ENCODE measurements at regions not wholly inside any gene's neighbourhood (a gene's known extent, or its start where the extent isn't known, plus 50 kb on each side); places are given as distances from the start of the nearest gene placed in this dataset.
"Not testable (repeated sequence)": the region's sequence is repeated elsewhere in the genome, so short reads cannot be mapped to it uniquely, and the experiment has no call there.

GRCh38 chr14:28629328-28630004 is 137.1 kb upstream of the FOXG1 start:
- no peaks in the 10 kb centered on the region for H3K4me1 ChIP-seq
- WGBS, 2 donors (ENCODE audit: low coverage in 1 of 2), result 71 to 85% methylated on average over 3 to 4 of the region's 4 CpGs
- H3K27ac ChIP-seq, result no peak overlapping the region
- H3K9me3 ChIP-seq, result peaks cover 0 to 21% (median 0%) of the 10 kb centered on the region in 3 donors
- H3K36me3 ChIP-seq, result no peaks in the 10 kb centered on the region
- no peak for ATAC-seq
- TF ChIP-seq POLR2A (IDR thresholded peaks at IDR 0.05) (no peak), POLR2AphosphoS5 (IDR thresholded peaks at IDR 0.05) (no peak), EP300 (IDR thresholded peaks at IDR 0.05) (no peak), CTCF (IDR thresholded peaks at IDR 0.05) (no peak)
- H3K4me3 ChIP-seq, result no peak overlapping the region
- H3K27me3 ChIP-seq, result no peaks in the 10 kb centered on the region

- TF ChIP-seq POLR2A (IDR thresholded peaks at IDR 0.05) (no peak), EP300 (IDR thresholded peaks at IDR 0.05) (no peak), POLR2AphosphoS5 (IDR thresholded peaks at IDR 0.05) (no peak), CTCF (IDR thresholded peaks at IDR 0.05) (no peak)
- Histone ChIP-seq H3K27ac (no peak overlapping the region), H3K36me3 (no peaks in the 10 kb centered on the region), H3K9me3 (peaks cover 0 to 21% (median 0%) of the 10 kb centered on the region in 3 donors), H3K27me3 (no peaks in the 10 kb centered on the region), H3K4me1 (no peaks in the 10 kb centered on the region), H3K4me3 (no peak overlapping the region)
- no peak for ATAC-seq
- WGBS, 2 donors (ENCODE audit: low coverage in 1 of 2), result 96 to 100% methylated on average over 2 to 3 of the region's 3 CpGs
Observed at GRCh38 chr14:28630100-28630499, 136.5 kb upstream of the FOXG1 start.

- peaks cover 0 to 21% (median 0%) of the 10 kb centered on the region in 3 donors for H3K9me3 ChIP-seq
Observed at GRCh38 chr14:28635387-28635786, 131.2 kb upstream of the FOXG1 start.

GRCh38 chr14:28635816-28636215 is 130.8 kb upstream of the FOXG1 start:
- H3K4me3 ChIP-seq, H3K36me3 ChIP-seq, ATAC-seq, H3K27me3 ChIP-seq, H3K4me1 ChIP-seq, H3K27ac ChIP-seq: not testable (repeated sequence)
- H3K9me3 ChIP-seq, result peaks cover 0 to 22% (median 0%) of the 10 kb centered on the region in 3 donors
- WGBS, 2 donors (ENCODE audit: low coverage in 1 of 2), result 50 to 53% methylated on average over 2 of the region's 2 CpGs

More at GRCh38 chr14:28635387-28635786, 131.2 kb upstream of the FOXG1 start:
- no peaks in the 10 kb centered on the region for H3K27me3 ChIP-seq
- 2 to 3% methylated on average over 7 of the region's 7 CpGs for WGBS, 2 donors (ENCODE audit: low coverage in 1 of 2)
- no peak overlapping the region for H3K27ac ChIP-seq
- TF ChIP-seq POLR2AphosphoS5 (IDR thresholded peaks at IDR 0.05) (no peak), CTCF (IDR thresholded peaks at IDR 0.05) (peak in 3 of 4 experiments; percentile 8 to 32 (median 17)), EP300 (IDR thresholded peaks at IDR 0.05) (no peak), POLR2A (IDR thresholded peaks at IDR 0.05) (no peak)
- no peak overlapping the region for H3K4me3 ChIP-seq
- no peaks in the 10 kb centered on the region for H3K4me1 ChIP-seq
- no peaks in the 10 kb centered on the region for H3K36me3 ChIP-seq
- ATAC-seq, result no peak

- not testable (repeated sequence) for ATAC-seq
Observed at GRCh38 chr14:28641189-28641588, 125.4 kb upstream of the FOXG1 start.

GRCh38 chr14:28651148-28651547 is 115.4 kb upstream of the FOXG1 start:
- no peaks in the 10 kb centered on the region for H3K36me3 ChIP-seq
- TF ChIP-seq EP300 (IDR thresholded peaks at IDR 0.05) (no peak), CTCF (IDR thresholded peaks at IDR 0.05) (no peak), POLR2A (IDR thresholded peaks at IDR 0.05) (no peak), POLR2AphosphoS5 (IDR thresholded peaks at IDR 0.05) (no peak)
- no peak overlapping the region for H3K4me3 ChIP-seq
- no peak overlapping the region for H3K27ac ChIP-seq
- no peaks in the 10 kb centered on the region for H3K4me1 ChIP-seq
- ATAC-seq, result no peak
- WGBS, 2 donors (ENCODE audit: low coverage in 1 of 2), result 70 to 76% methylated on average over 5 of the region's 5 CpGs
- H3K9me3 ChIP-seq, result no peaks in the 10 kb centered on the region
- peaks cover 5% of the 10 kb centered on the region for H3K27me3 ChIP-seq

More at GRCh38 chr14:28641189-28641588, 125.4 kb upstream of the FOXG1 start:
- 90% methylated on average over 3 of the region's 6 CpGs; no CpG with 5 or more reads in 1 of the 2 donors for WGBS, 2 donors (ENCODE audit: low coverage in 1 of 2)
- not testable (repeated sequence) for H3K36me3 ChIP-seq, H3K27me3 ChIP-seq, H3K27ac ChIP-seq, H3K4me1 ChIP-seq, H3K9me3 ChIP-seq, H3K4me3 ChIP-seq

Measured in gastroesophageal sphincter (tissue), 4 donors.